Lower leg skin (tissue), 3 donors: ENCODE measurements at regions not wholly inside any gene's neighbourhood (a gene's known extent, or its start where the extent isn't known, plus 50 kb on each side); places are given as distances from the start of the nearest gene placed in this dataset.

Source experiments
- CTCF ChIP-seq, 3 donors: fragments of 450-650 bp; IDR thresholded peaks; one replicate each; pipeline ENCODE4 v1.5.1; 2016; ENCODE audit warnings: antibody characterized with exemption in 3 of 3, mild to moderate bottlenecking in 3 of 3, moderate library complexity in 2 of 3
- POLR2A ChIP-seq, 2 donors: fragments of 450-650 bp; IDR thresholded peaks; one replicate each; pipeline ENCODE4 v1.6.1; 2016 to 2017; ENCODE audit warnings: antibody characterized with exemption in 2 of 2, mild to moderate bottlenecking in 1 of 2, moderate library complexity in 1 of 2

GRCh38 chr16:87233928-87234327 is 83.3 kb downstream of the C16orf95 start:
- TF ChIP-seq POLR2A (IDR thresholded peaks at IDR 0.05) (no peak), CTCF (IDR thresholded peaks at IDR 0.05) (no peak)
